WTC11 (cell line): ENCODE measurements at regions not wholly inside any gene's neighbourhood (a gene's known extent, or its start where the extent isn't known, plus 50 kb on each side); places are given as distances from the start of the nearest gene placed in this dataset.

ENCODE experiments used
- AFF4 ChIP-seq: sonication (generic); formaldehyde crosslinking; IDR thresholded peaks from 2 replicates; pipeline ENCODE4 v1.8.1; 2023; ENCODE audit warnings: mild to moderate bottlenecking, missing genetic modification reagents, borderline replicate concordance
- ATF1 ChIP-seq: sonication (generic); formaldehyde crosslinking; IDR thresholded peaks from 2 replicates; pipeline ENCODE4 v1.8.1; 2023; ENCODE audit warnings: mild to moderate bottlenecking, moderate library complexity, missing genetic modification reagents
- ATF3 ChIP-seq: sonication (generic); formaldehyde crosslinking; conservative IDR thresholded peaks from 2 replicates; pipeline ENCODE4 v1.8.1; 2022; ENCODE audit warnings: mild to moderate bottlenecking, missing genetic modification reagents
- CTCF ChIP-seq: fragments of 200-600 bp; IDR thresholded peaks from 2 replicates; pipeline ENCODE4 v1.8.0; 2022; ENCODE audit warnings: antibody characterized with exemption
- ELF4 ChIP-seq: sonication (generic); formaldehyde crosslinking; IDR thresholded peaks from 2 replicates; pipeline ENCODE4 v1.8.1; 2022; ENCODE audit warnings: low read depth, mild to moderate bottlenecking, moderate library complexity, missing genetic modification reagents
- ESRRA ChIP-seq: sonication (generic); formaldehyde crosslinking; IDR thresholded peaks from 2 replicates; pipeline ENCODE4 v1.8.1; 2022; ENCODE audit warnings: mild to moderate bottlenecking, missing genetic modification reagents, borderline replicate concordance
- FOXP4 ChIP-seq: sonication (generic); formaldehyde crosslinking; IDR thresholded peaks from 2 replicates; pipeline ENCODE4 v1.8.0; 2022; ENCODE audit warnings: mild to moderate bottlenecking, missing genetic modification reagents
- MAX ChIP-seq: sonication (generic); formaldehyde crosslinking; IDR thresholded peaks from 2 replicates; pipeline ENCODE4 v1.8.0; 2022; ENCODE audit warnings: mild to moderate bottlenecking, missing genetic modification reagents
- NR2C2 ChIP-seq: sonication (generic); formaldehyde crosslinking; IDR thresholded peaks from 2 replicates; pipeline ENCODE4 v1.8.0; 2022; ENCODE audit warnings: mild to moderate bottlenecking, missing genetic modification reagents
- ZNF232 ChIP-seq: sonication (generic); formaldehyde crosslinking; IDR thresholded peaks from 2 replicates; pipeline ENCODE4 v1.8.0; 2022; ENCODE audit warnings: mild to moderate bottlenecking, missing genetic modification reagents

- TF ChIP-seq CTCF: no peak
- no peak for TF ChIP-seq ESRRA (CRISPR knock-in tag)
- no peak for TF ChIP-seq AFF4 (CRISPR knock-in tag)
- no peak for TF ChIP-seq NR2C2
- TF ChIP-seq MAX (CRISPR knock-in tag): no peak
- no peak for TF ChIP-seq FOXP4 (CRISPR knock-in tag)
- TF ChIP-seq ATF1 (CRISPR knock-in tag): no peak
- no peak for TF ChIP-seq ATF3 (CRISPR knock-in tag)
- no peak for TF ChIP-seq ELF4
- TF ChIP-seq ZNF232 (CRISPR knock-in tag): no peak
These were observed 165.2 kb downstream of the ZPLD1 start for GRCh38 chr3:102599819-102600576.
